Endothelial cell of umbilical vein (primary cell): ENCODE measurements at regions not wholly inside any gene's neighbourhood (a gene's known extent, or its start where the extent isn't known, plus 50 kb on each side); places are given as distances from the start of the nearest gene placed in this dataset.

Experiments
- BruUV-seq: library from RNA; stranded (reverse); fragments of 400-500 nt; replicated peaks from 2 replicates; lab custom pipeline; 2021; lab: Mats Ljungman, UMichigan
- CTCF ChIA-PET: fragments of 300-600, 350-600 bp; sonication (Branson Sonifier 250); formaldehyde crosslinking; loops from one replicate; lab custom pipeline; 2021; ENCODE audit warnings: antibody characterized with exemption, inconsistent platforms; lab: Charles Lee
- POLR2A ChIA-PET: fragments of 300-600, 350-600 bp; sonication (Branson Sonifier 250); formaldehyde crosslinking; loops from one replicate; lab custom pipeline; 2021; ENCODE audit warnings: antibody characterized with exemption, inconsistent platforms; lab: Charles Lee
- DNase-seq: peaks from one replicate; pipeline ENCODE4 v3.0.0-alpha.2; 2011; ENCODE audit warnings: low read depth, low spot score
- FAIRE-seq: peaks from 2 replicates; lab custom pipeline; 2011; peaks lifted over from hg19 to GRCh38; lab: Jason Lieb, UNC
- H2AFZ ChIP-seq: 2 replicates; pipeline ENCODE4 v1.6.0; 2012; ENCODE audit warnings: low read depth, low read length, control low read depth, inconsistent platforms
- H3K27ac ChIP-seq: 2 replicates; pipeline ENCODE4 v1.5.1; 2011; ENCODE audit warnings: low read depth, mild to moderate bottlenecking, control low read depth, low read length, moderate library complexity; ENCODE audit not compliant: insufficient read depth
- H3K27me3 ChIP-seq, 2 experiments: 2 replicates each; pipeline versions ENCODE4 v1.6.0 to v1.6.1; 2011; ENCODE audit warnings: low read length in 2 of 2, mixed read lengths in 1 of 2; ENCODE audit not compliant: control insufficient read depth in 2 of 2, insufficient read depth in 2 of 2
- H3K36me3 ChIP-seq, 2 experiments: 2 replicates in 1 of 2; 3 replicates in 1 of 2; pipeline ENCODE4 v1.5.1; 2011; ENCODE audit warnings: low read length in 2 of 2, mild to moderate bottlenecking in 1 of 2, moderate library complexity in 1 of 2; ENCODE audit not compliant: control insufficient read depth in 2 of 2, insufficient read depth in 2 of 2; ENCODE audit errors: extremely low read depth in 1 of 2
- H3K4me1 ChIP-seq: 3 replicates; pipeline ENCODE4 v1.5.1; 2011; ENCODE audit warnings: mild to moderate bottlenecking, low read length; ENCODE audit not compliant: control insufficient read depth, insufficient read depth; ENCODE audit errors: extremely low read depth
- H3K4me2 ChIP-seq: 2 replicates; pipeline ENCODE4 v1.6.1; 2011; ENCODE audit warnings: low read length, control low read depth, mixed read lengths; ENCODE audit not compliant: insufficient read depth
- H3K4me3 ChIP-seq, 3 experiments: fragments of 200-600 bp in 1 of 3; sonication (generic), shearing (Covaris generic) in 1 of 3; replicated peaks in 1 of 3; 2 replicates each; pipeline ENCODE4 v1.5.1; 2011 to 2016; ENCODE audit warnings: control low read depth in 3 of 3, low read length in 3 of 3, mild to moderate bottlenecking in 2 of 3, inconsistent platforms in 1 of 3, low read depth in 1 of 3, moderate library complexity in 1 of 3; ENCODE audit not compliant: insufficient read depth in 1 of 3
- H3K79me2 ChIP-seq: 2 replicates; pipeline ENCODE4 v1.6.0; 2012; ENCODE audit warnings: low read length, inconsistent platforms; ENCODE audit not compliant: control insufficient read depth, insufficient read depth
- H3K9ac ChIP-seq: replicated peaks from 2 replicates; pipeline ENCODE3; 2011; ENCODE audit warnings: low read length, control low read depth; ENCODE audit not compliant: insufficient read depth; ENCODE audit errors: extremely low read depth
- H3K9me1 ChIP-seq: replicated peaks from 3 replicates; pipeline ENCODE4 v1.6.0; 2011; ENCODE audit warnings: mild to moderate bottlenecking, low read length; ENCODE audit not compliant: control insufficient read depth, insufficient read depth; ENCODE audit errors: extremely low read depth
- H3K9me3 ChIP-seq: replicated peaks from 2 replicates; pipeline ENCODE4 v1.5.1; 2012; ENCODE audit warnings: low read length, inconsistent platforms; ENCODE audit not compliant: control insufficient read depth, insufficient read depth
- H4K20me1 ChIP-seq: replicated peaks from 2 replicates; pipeline ENCODE3; 2011; ENCODE audit warnings: mild to moderate bottlenecking, low read length; ENCODE audit not compliant: control insufficient read depth, insufficient read depth; ENCODE audit errors: extremely low read depth
- MAX ChIP-seq: IDR thresholded peaks from 2 replicates; pipeline ENCODE4 v1.6.1; 2011; ENCODE audit not compliant: insufficient read depth, insufficient read length
- dilution Hi-C: fragments of 300-500 bp; cut with MboI; formaldehyde crosslinking; loops from one replicate; pipeline ENCODE4 v1.15.0; 2019; ENCODE audit warnings: low sequenced_read_pairs; ENCODE audit not compliant: extremely low pct_ligation_motif_present
- intact Hi-C: fragments of 100-400 bp; cut with micrococcal nuclease; formaldehyde crosslinking; loops from one replicate; pipeline ENCODE4 v1.10.0; 2022

- Histone ChIP-seq H3K36me3 (no peaks in the 10 kb centered on the region), H3K9me1 (no peaks in the 10 kb centered on the region), H4K20me1 (no peaks in the 10 kb centered on the region), H3K9me3 (no peaks in the 10 kb centered on the region), H3K27ac (no peak overlapping the region), H2AFZ (no peak overlapping the region), H3K9ac (no peak overlapping the region), H3K4me2 (no peak overlapping the region), H3K4me3 (no peak overlapping the region), H3K79me2 (no peaks in the 10 kb centered on the region), H3K4me1 (peaks cover 8% of the 10 kb centered on the region), H3K27me3 (no peaks in the 10 kb centered on the region)
- DNase-seq (no peak), FAIRE-seq (no peak)
- dilution Hi-C loops: no loop called here
- no peak for TF ChIP-seq MAX
- CTCF ChIA-PET: no interaction called here
- BruUV-seq: no TSS peak
- intact Hi-C loops: no loop called here
- POLR2A ChIA-PET: no interaction called here
Measured at GRCh38 chr1:244783138-244783537, 52.3 kb upstream of the COX20 start.
